ENCODE measurements at regions not wholly inside any gene's neighbourhood (a gene's known extent, or its start where the extent isn't known, plus 50 kb on each side); places are given as distances from the start of the nearest gene placed in this dataset.

GRCh38 chr15:35748105-35748504 lies 202.1 kb upstream of the DPH6 start:
- Histone ChIP-seq H3K27ac (ENCODE audit: low read depth, low read length) (no peak overlapping the region), H3K4me3 (ENCODE audit: low read length) (no peak overlapping the region)

GRCh38 chr15:35750051-35750450 lies 204.1 kb upstream of the DPH6 start:
- H3K27ac ChIP-seq (ENCODE audit: low read depth, low read length), result no peak overlapping the region
- H3K4me3 ChIP-seq (ENCODE audit: low read length), result no peak overlapping the region
- no peaks in the 10 kb centered on the region for H3K27me3 ChIP-seq (ENCODE audit: control insufficient read depth, insufficient read depth, low read length)

More at GRCh38 chr15:35748105-35748504, 202.1 kb upstream of the DPH6 start:
- Histone ChIP-seq H3K4me1 (ENCODE audit: control insufficient read depth, insufficient read depth, low read length) (no peaks in the 10 kb centered on the region), H3K36me3 (ENCODE audit: control insufficient read depth, insufficient read depth, low read length) (no peaks in the 10 kb centered on the region), H3K27me3 (ENCODE audit: control insufficient read depth, insufficient read depth, low read length) (no peaks in the 10 kb centered on the region), H3K9ac (ENCODE audit: low read length) (no peak overlapping the region)

GRCh38 chr15:35751413-35752133 lies 205.6 kb upstream of the DPH6 start:
- Histone ChIP-seq H3K4me3 (ENCODE audit: low read length) (no peak overlapping the region), H3K27ac (ENCODE audit: low read depth, low read length) (no peak overlapping the region), H3K9ac (ENCODE audit: low read length) (no peak overlapping the region), H3K4me1 (ENCODE audit: control insufficient read depth, insufficient read depth, low read length) (no peaks in the 10 kb centered on the region), H3K27me3 (ENCODE audit: control insufficient read depth, insufficient read depth, low read length) (no peaks in the 10 kb centered on the region), H3K36me3 (ENCODE audit: control insufficient read depth, insufficient read depth, low read length) (no peaks in the 10 kb centered on the region)

More at GRCh38 chr15:35750051-35750450, 204.1 kb upstream of the DPH6 start:
- Histone ChIP-seq H3K4me1 (ENCODE audit: control insufficient read depth, insufficient read depth, low read length) (no peaks in the 10 kb centered on the region), H3K36me3 (ENCODE audit: control insufficient read depth, insufficient read depth, low read length) (no peaks in the 10 kb centered on the region), H3K9ac (ENCODE audit: low read length) (no peak overlapping the region)

- H3K27ac ChIP-seq (ENCODE audit: low read depth, low read length), result no peak overlapping the region
- no peaks in the 10 kb centered on the region for H3K27me3 ChIP-seq (ENCODE audit: control insufficient read depth, insufficient read depth, low read length)
- no peak overlapping the region for H3K9ac ChIP-seq (ENCODE audit: low read length)
- no peak overlapping the region for H3K4me3 ChIP-seq (ENCODE audit: low read length)
- no peaks in the 10 kb centered on the region for H3K4me1 ChIP-seq (ENCODE audit: control insufficient read depth, insufficient read depth, low read length)
- H3K36me3 ChIP-seq (ENCODE audit: control insufficient read depth, insufficient read depth, low read length), result no peaks in the 10 kb centered on the region
Observed at GRCh38 chr15:35752134-35752466, 206.1 kb upstream of the DPH6 start.

GRCh38 chr15:35753486-35753885 lies 207.5 kb upstream of the DPH6 start:
- Histone ChIP-seq H3K9ac (ENCODE audit: low read length) (no peak overlapping the region), H3K27ac (ENCODE audit: low read depth, low read length) (no peak overlapping the region), H3K27me3 (ENCODE audit: control insufficient read depth, insufficient read depth, low read length) (no peaks in the 10 kb centered on the region), H3K4me3 (ENCODE audit: low read length) (no peak overlapping the region), H3K4me1 (ENCODE audit: control insufficient read depth, insufficient read depth, low read length) (no peaks in the 10 kb centered on the region), H3K36me3 (ENCODE audit: control insufficient read depth, insufficient read depth, low read length) (no peaks in the 10 kb centered on the region)

- Histone ChIP-seq H3K4me3 (ENCODE audit: low read length) (no peak overlapping the region), H3K27ac (ENCODE audit: low read depth, low read length) (no peak overlapping the region), H3K27me3 (ENCODE audit: control insufficient read depth, insufficient read depth, low read length) (no peaks in the 10 kb centered on the region), H3K9ac (ENCODE audit: low read length) (no peak overlapping the region), H3K4me1 (ENCODE audit: control insufficient read depth, insufficient read depth, low read length) (no peaks in the 10 kb centered on the region), H3K36me3 (ENCODE audit: control insufficient read depth, insufficient read depth, low read length) (no peaks in the 10 kb centered on the region)
Observed at GRCh38 chr15:35755237-35755802, 209.4 kb upstream of the DPH6 start.

- Histone ChIP-seq H3K27me3 (ENCODE audit: control insufficient read depth, insufficient read depth, low read length) (no peaks in the 10 kb centered on the region), H3K4me1 (ENCODE audit: control insufficient read depth, insufficient read depth, low read length) (no peaks in the 10 kb centered on the region), H3K4me3 (ENCODE audit: low read length) (no peak overlapping the region), H3K9ac (ENCODE audit: low read length) (no peak overlapping the region), H3K36me3 (ENCODE audit: control insufficient read depth, insufficient read depth, low read length) (no peaks in the 10 kb centered on the region), H3K27ac (ENCODE audit: low read depth, low read length) (no peak overlapping the region)
Observed at GRCh38 chr15:35756623-35757022, 210.7 kb upstream of the DPH6 start.

GRCh38 chr15:35757361-35757760 lies 211.4 kb upstream of the DPH6 start:
- H3K36me3 ChIP-seq (ENCODE audit: control insufficient read depth, insufficient read depth, low read length), result no peaks in the 10 kb centered on the region
- H3K27ac ChIP-seq (ENCODE audit: low read depth, low read length), result no peak overlapping the region
- H3K4me3 ChIP-seq (ENCODE audit: low read length), result no peak overlapping the region
- H3K4me1 ChIP-seq (ENCODE audit: control insufficient read depth, insufficient read depth, low read length), result no peaks in the 10 kb centered on the region
- H3K27me3 ChIP-seq (ENCODE audit: control insufficient read depth, insufficient read depth, low read length), result no peaks in the 10 kb centered on the region
- H3K9ac ChIP-seq (ENCODE audit: low read length), result no peak overlapping the region

- H3K9ac ChIP-seq (ENCODE audit: low read length), result no peak overlapping the region
- no peaks in the 10 kb centered on the region for H3K36me3 ChIP-seq (ENCODE audit: control insufficient read depth, insufficient read depth, low read length)
Observed at GRCh38 chr15:35757765-35758164, 211.8 kb upstream of the DPH6 start.

GRCh38 chr15:35764661-35765519 lies 218.9 kb upstream of the DPH6 start:
- Histone ChIP-seq H3K4me3 (ENCODE audit: low read length) (no peak overlapping the region), H3K9ac (ENCODE audit: low read length) (no peak overlapping the region), H3K36me3 (ENCODE audit: control insufficient read depth, insufficient read depth, low read length) (no peaks in the 10 kb centered on the region), H3K27me3 (ENCODE audit: control insufficient read depth, insufficient read depth, low read length) (no peaks in the 10 kb centered on the region), H3K27ac (ENCODE audit: low read depth, low read length) (no peak overlapping the region), H3K4me1 (ENCODE audit: control insufficient read depth, insufficient read depth, low read length) (no peaks in the 10 kb centered on the region)

More at GRCh38 chr15:35757765-35758164, 211.8 kb upstream of the DPH6 start:
- Histone ChIP-seq H3K4me3 (ENCODE audit: low read length) (no peak overlapping the region), H3K4me1 (ENCODE audit: control insufficient read depth, insufficient read depth, low read length) (no peaks in the 10 kb centered on the region), H3K27ac (ENCODE audit: low read depth, low read length) (no peak overlapping the region), H3K27me3 (ENCODE audit: control insufficient read depth, insufficient read depth, low read length) (no peaks in the 10 kb centered on the region)

- Histone ChIP-seq H3K9ac (ENCODE audit: low read length) (no peak overlapping the region), H3K27ac (ENCODE audit: low read depth, low read length) (no peak overlapping the region), H3K4me3 (ENCODE audit: low read length) (no peak overlapping the region), H3K4me1 (ENCODE audit: control insufficient read depth, insufficient read depth, low read length) (no peaks in the 10 kb centered on the region), H3K27me3 (ENCODE audit: control insufficient read depth, insufficient read depth, low read length) (no peaks in the 10 kb centered on the region), H3K36me3 (ENCODE audit: control insufficient read depth, insufficient read depth, low read length) (no peaks in the 10 kb centered on the region)
Observed at GRCh38 chr15:35768949-35769348, 223.0 kb upstream of the DPH6 start.

GRCh38 chr15:35769656-35770055 lies 223.7 kb upstream of the DPH6 start:
- no peak overlapping the region for H3K9ac ChIP-seq (ENCODE audit: low read length)
- H3K36me3 ChIP-seq (ENCODE audit: control insufficient read depth, insufficient read depth, low read length), result no peaks in the 10 kb centered on the region
- H3K4me1 ChIP-seq (ENCODE audit: control insufficient read depth, insufficient read depth, low read length), result no peaks in the 10 kb centered on the region
- no peak overlapping the region for H3K4me3 ChIP-seq (ENCODE audit: low read length)
- no peak overlapping the region for H3K27ac ChIP-seq (ENCODE audit: low read depth, low read length)
- H3K27me3 ChIP-seq (ENCODE audit: control insufficient read depth, insufficient read depth, low read length), result no peaks in the 10 kb centered on the region
